Upper lobe of left lung (tissue), 6 donors: ENCODE measurements at regions not wholly inside any gene's neighbourhood (a gene's known extent, or its start where the extent isn't known, plus 50 kb on each side); places are given as distances from the start of the nearest gene placed in this dataset.
A peak's percentile ranks its signal among the peaks of the same experiment; 100 is the strongest.

Experiments used
- ATAC-seq, 2 donors: fragments of 200-7000 bp; cut with Tn5 transposase; one replicate each; pipeline ENCODE4 v1.9.1; 2022; ENCODE audit warnings: mild to moderate bottlenecking in 2 of 2, moderate library complexity in 2 of 2; ENCODE audit not compliant: low FRiP score in 2 of 2
- DNase-seq, 2 donors: peaks; one replicate each; pipeline ENCODE4 v3.0.0-alpha.2; 2019 to 2020
- H3K27ac ChIP-seq, 4 donors: fragments of 200-600 bp; sonication (generic); one replicate each; pipeline ENCODE4 v1.5.1; 2016 to 2019
- H3K27me3 ChIP-seq, 4 donors: fragments of 200-600 bp; sonication (generic); one replicate each; pipeline ENCODE4 v1.5.1; 2017 to 2019
- H3K36me3 ChIP-seq, 4 donors: fragments of 200-600 bp; sonication (generic); one replicate each; pipeline ENCODE4 v1.5.1; 2016 to 2019
- H3K4me1 ChIP-seq, 4 donors: fragments of 200-600 bp; sonication (generic); one replicate each; pipeline ENCODE4 v1.5.1; 2018 to 2019
- H3K4me3 ChIP-seq, 4 donors: fragments of 200-600 bp; sonication (generic); one replicate each; pipeline ENCODE4 v1.5.1; 2017 to 2019; ENCODE audit warnings: mild to moderate bottlenecking in 2 of 4, moderate library complexity in 1 of 4
- H3K9me3 ChIP-seq, 4 donors: fragments of 200-600 bp; sonication (generic); one replicate each; pipeline ENCODE4 v1.5.1; 2018 to 2019
- EP300 ChIP-seq, 4 donors: sonication (generic); formaldehyde crosslinking; IDR thresholded peaks; one replicate each; pipeline ENCODE4 v1.5.1; 2017; ENCODE audit warnings: antibody characterized with exemption in 4 of 4, control low read depth in 2 of 4
- POLR2A ChIP-seq, 4 donors: fragments of 450-650 bp; IDR thresholded peaks; one replicate each; pipeline ENCODE4 v1.5.1; 2016 to 2017; ENCODE audit warnings: antibody characterized with exemption in 4 of 4, mild to moderate bottlenecking in 2 of 4
- POLR2AphosphoS5 ChIP-seq, 2 donors: sonication (generic); formaldehyde crosslinking; IDR thresholded peaks; one replicate each; pipeline ENCODE4 v1.5.1; 2017; ENCODE audit warnings: antibody characterized with exemption in 2 of 2
- WGBS, 2 donors: methylation state at CpG; one replicate each; pipeline ENCODE4 v1.1.5; 2017 to 2018; 5-methylcytosine and 5-hydroxymethylcytosine counted together
- TF ChIP-seq, protein P1 (sequence below), 6 experiments: fragments of 450-650 bp in 4 of 6; fragments of 200-600 bp in 2 of 6; sonication (generic) in 2 of 6; IDR thresholded peaks; one replicate each; pipeline ENCODE4 v1.5.1; 2016 to 2019; ENCODE audit warnings: antibody characterized with exemption in 6 of 6
- donor health status: DM: no; HTN: no; CAD: no; lungs with moderate emphysema.
- donor health status: DM: no; HTN: yes; CAD: no; lungs with severe emphysema.

- no peak overlapping the region for H3K4me3 ChIP-seq
- ATAC-seq, result no peak
- WGBS, 2 donors, result 92% methylated on average over 13 of the region's 13 CpGs
- TF ChIP-seq POLR2A (IDR thresholded peaks at IDR 0.05), result no peak
- no peak for TF ChIP-seq POLR2AphosphoS5 (IDR thresholded peaks at IDR 0.05)
- no peaks in the 10 kb centered on the region for H3K9me3 ChIP-seq
- no peak for DNase-seq
- H3K27ac ChIP-seq, result no peak overlapping the region
- no peaks in the 10 kb centered on the region for H3K27me3 ChIP-seq
- H3K36me3 ChIP-seq, result no peaks in the 10 kb centered on the region
- H3K4me1 ChIP-seq, result no peaks in the 10 kb centered on the region
Observed at GRCh38 chr13:21831654-21832324, 160.9 kb downstream of the FGF9 start.

- H3K27ac ChIP-seq, result no peak overlapping the region
- DNase-seq, result no peak
- H3K36me3 ChIP-seq, result no peaks in the 10 kb centered on the region
- peaks cover 0 to 6% (median 0%) of the 10 kb centered on the region in 4 donors for H3K4me1 ChIP-seq
- ATAC-seq, result no peak
- TF ChIP-seq POLR2AphosphoS5 (IDR thresholded peaks at IDR 0.05), result no peak
- no peaks in the 10 kb centered on the region for H3K27me3 ChIP-seq
- H3K4me3 ChIP-seq, result no peak overlapping the region
- no peaks in the 10 kb centered on the region for H3K9me3 ChIP-seq
- WGBS, 2 donors, result 57 to 58% methylated on average over 9 of the region's 9 CpGs
Observed at GRCh38 chr13:21833921-21834320, 163.0 kb downstream of the FGF9 start.

- Histone ChIP-seq H3K4me3 (no peak overlapping the region), H3K27ac (no peak overlapping the region), H3K36me3 (no peaks in the 10 kb centered on the region), H3K9me3 (no peaks in the 10 kb centered on the region), H3K27me3 (no peaks in the 10 kb centered on the region), H3K4me1 (peaks cover 0 to 6% (median 0%) of the 10 kb centered on the region in 4 donors)
- no peak for ATAC-seq
- TF ChIP-seq POLR2A (IDR thresholded peaks at IDR 0.05) (no peak), POLR2AphosphoS5 (IDR thresholded peaks at IDR 0.05) (no peak), EP300 (IDR thresholded peaks at IDR 0.05) (no peak)
- TF ChIP-seq, protein P1, sequence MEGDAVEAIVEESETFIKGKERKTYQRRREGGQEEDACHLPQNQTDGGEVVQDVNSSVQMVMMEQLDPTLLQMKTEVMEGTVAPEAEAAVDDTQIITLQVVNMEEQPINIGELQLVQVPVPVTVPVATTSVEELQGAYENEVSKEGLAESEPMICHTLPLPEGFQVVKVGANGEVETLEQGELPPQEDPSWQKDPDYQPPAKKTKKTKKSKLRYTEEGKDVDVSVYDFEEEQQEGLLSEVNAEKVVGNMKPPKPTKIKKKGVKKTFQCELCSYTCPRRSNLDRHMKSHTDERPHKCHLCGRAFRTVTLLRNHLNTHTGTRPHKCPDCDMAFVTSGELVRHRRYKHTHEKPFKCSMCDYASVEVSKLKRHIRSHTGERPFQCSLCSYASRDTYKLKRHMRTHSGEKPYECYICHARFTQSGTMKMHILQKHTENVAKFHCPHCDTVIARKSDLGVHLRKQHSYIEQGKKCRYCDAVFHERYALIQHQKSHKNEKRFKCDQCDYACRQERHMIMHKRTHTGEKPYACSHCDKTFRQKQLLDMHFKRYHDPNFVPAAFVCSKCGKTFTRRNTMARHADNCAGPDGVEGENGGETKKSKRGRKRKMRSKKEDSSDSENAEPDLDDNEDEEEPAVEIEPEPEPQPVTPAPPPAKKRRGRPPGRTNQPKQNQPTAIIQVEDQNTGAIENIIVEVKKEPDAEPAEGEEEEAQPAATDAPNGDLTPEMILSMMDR (IDR thresholded peaks at IDR 0.05), result no peak
- WGBS, 2 donors, result 49 to 50% methylated on average over 6 of the region's 6 CpGs
- DNase-seq, result no peak
Observed at GRCh38 chr13:21834521-21834920, 163.6 kb downstream of the FGF9 start.

DNA sequence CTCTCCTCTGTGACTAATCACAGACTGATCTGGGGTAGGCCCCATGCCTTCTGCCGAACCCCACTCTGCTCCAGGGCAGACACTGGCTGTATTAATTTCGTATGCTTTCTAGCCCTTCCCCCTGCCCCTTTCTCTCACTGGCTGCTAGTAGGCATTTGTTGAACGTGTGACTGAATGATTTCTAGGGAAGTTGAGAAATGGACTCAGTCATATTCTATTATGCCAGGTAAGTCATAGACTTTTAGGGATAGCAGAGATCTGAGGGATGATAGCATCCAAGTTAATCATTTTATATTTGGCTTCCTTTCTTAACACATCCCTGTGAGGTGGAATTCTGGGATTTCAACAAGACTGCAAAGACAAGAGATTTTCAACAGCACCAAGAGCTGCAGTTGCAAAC, 166.4 kb downstream of the FGF9 start:
- no peak overlapping the region for H3K4me3 ChIP-seq
- DNase-seq (no peak), ATAC-seq (no peak)
- no peaks in the 10 kb centered on the region for H3K9me3 ChIP-seq
- H3K4me1 ChIP-seq, result peaks cover 0 to 6% (median 0%) of the 10 kb centered on the region in 4 donors
- TF ChIP-seq, protein P1 (IDR thresholded peaks at IDR 0.05), result no peak
- TF ChIP-seq POLR2AphosphoS5 (IDR thresholded peaks at IDR 0.05) (no peak), POLR2A (IDR thresholded peaks at IDR 0.05) (no peak), EP300 (IDR thresholded peaks at IDR 0.05) (no peak)
- no peaks in the 10 kb centered on the region for H3K36me3 ChIP-seq
- H3K27ac ChIP-seq, result no peak overlapping the region
- H3K27me3 ChIP-seq, result no peaks in the 10 kb centered on the region
- 75 to 79% methylated on average over 3 of the region's 3 CpGs for WGBS, 2 donors

- no peak for TF ChIP-seq POLR2AphosphoS5 (IDR thresholded peaks at IDR 0.05)
- TF ChIP-seq, protein P1 (IDR thresholded peaks at IDR 0.05), result no peak
- TF ChIP-seq POLR2A (IDR thresholded peaks at IDR 0.05), result no peak
- TF ChIP-seq EP300 (IDR thresholded peaks at IDR 0.05), result no peak
- Histone ChIP-seq H3K36me3 (no peaks in the 10 kb centered on the region), H3K27ac (no peak overlapping the region), H3K9me3 (no peaks in the 10 kb centered on the region), H3K4me3 (no peak overlapping the region), H3K4me1 (peaks cover 0 to 6% (median 0%) of the 10 kb centered on the region in 4 donors), H3K27me3 (no peaks in the 10 kb centered on the region)
- 39 to 40% methylated on average over 11 of the region's 11 CpGs for WGBS, 2 donors
- DNase-seq (no peak), ATAC-seq (peak in 1 of 2 donors; percentile 70)
Observed at GRCh38 chr13:21837841-21838551, 167.1 kb downstream of the FGF9 start.
